ENCODE measurements at regions not wholly inside any gene's neighbourhood (a gene's known extent, or its start where the extent isn't known, plus 50 kb on each side); places are given as distances from the start of the nearest gene placed in this dataset.

- no peak for TF ChIP-seq CTCF (IDR thresholded peaks at IDR 0.05; ENCODE audit: poor library complexity)
- no peak for TF ChIP-seq EZH2 (IDR thresholded peaks at IDR 0.05; ENCODE audit: borderline replicate concordance)
- no peak for TF ChIP-seq EZH2phosphoT487 (IDR thresholded peaks at IDR 0.05; ENCODE audit: low read depth, severe bottlenecking, unreplicated experiment)
Observed at GRCh38 chr6:6884193-6884627, 223.6 kb upstream of the RREB1 start.
